ENCODE measurements at regions not wholly inside any gene's neighbourhood (a gene's known extent, or its start where the extent isn't known, plus 50 kb on each side); places are given as distances from the start of the nearest gene placed in this dataset.

DNA sequence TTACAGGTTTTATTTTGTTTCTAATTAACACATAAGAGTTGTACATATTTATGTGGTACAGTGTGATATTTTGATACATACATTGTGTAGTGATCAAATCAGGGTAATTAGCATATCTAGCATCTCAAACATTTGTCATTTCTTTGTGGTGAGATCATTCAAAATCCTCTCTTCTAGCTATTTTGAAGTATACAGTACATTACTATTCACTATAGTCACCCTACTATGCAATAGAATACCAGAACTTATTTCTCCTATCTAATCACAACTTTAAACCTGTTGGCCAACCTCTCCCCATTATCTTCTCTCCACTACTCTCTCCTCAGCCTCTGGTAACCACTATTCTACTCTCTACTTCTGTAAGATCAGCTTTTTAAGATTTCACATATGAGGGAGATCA is 325.8 kb downstream of the CYP26B1 start:
- no peak overlapping the region for H2AFZ ChIP-seq (ENCODE audit: low read depth, low read length, severe bottlenecking)
- no peaks in the 10 kb centered on the region for H3K9me2 ChIP-seq (replicated peaks; ENCODE audit: insufficient read depth, low read length)
- no peaks in the 10 kb centered on the region for H3F3A ChIP-seq (ENCODE audit: insufficient read depth)
- H3K4me2 ChIP-seq (ENCODE audit: low read depth, low read length, poor library complexity, severe bottlenecking) = no peak overlapping the region
- no peak overlapping the region for H3K4me3 ChIP-seq (ENCODE audit: insufficient read depth, low read length, poor library complexity, severe bottlenecking)
- no peak overlapping the region for H3K9ac ChIP-seq (ENCODE audit: low read length)
- no peak overlapping the region for H3K27ac ChIP-seq (ENCODE audit: low read depth, low read length)
- H4K20me1 ChIP-seq (ENCODE audit: low read depth, low read length) = no peaks in the 10 kb centered on the region
- H3K9me3 ChIP-seq (ENCODE audit: insufficient read depth, low read length) = peaks cover 4% of the 10 kb centered on the region; the same call in 1 of the 2 replicates
- H3K27me3 ChIP-seq (ENCODE audit: low read length) = no peaks in the 10 kb centered on the region; the same call in 1 of the 2 replicates
- TF ChIP-seq EZH2phosphoT487 (conservative IDR thresholded peaks at IDR 0.05; ENCODE audit: low read length) (no peak), CTCF (IDR thresholded peaks at IDR 0.05; ENCODE audit: insufficient read depth, low read length, poor library complexity, severe bottlenecking) (no peak)
- no peaks in the 10 kb centered on the region for H3K36me3 ChIP-seq (ENCODE audit: low read length)
- no peaks in the 10 kb centered on the region for H3K79me2 ChIP-seq (ENCODE audit: insufficient read depth, low read length)

DNA sequence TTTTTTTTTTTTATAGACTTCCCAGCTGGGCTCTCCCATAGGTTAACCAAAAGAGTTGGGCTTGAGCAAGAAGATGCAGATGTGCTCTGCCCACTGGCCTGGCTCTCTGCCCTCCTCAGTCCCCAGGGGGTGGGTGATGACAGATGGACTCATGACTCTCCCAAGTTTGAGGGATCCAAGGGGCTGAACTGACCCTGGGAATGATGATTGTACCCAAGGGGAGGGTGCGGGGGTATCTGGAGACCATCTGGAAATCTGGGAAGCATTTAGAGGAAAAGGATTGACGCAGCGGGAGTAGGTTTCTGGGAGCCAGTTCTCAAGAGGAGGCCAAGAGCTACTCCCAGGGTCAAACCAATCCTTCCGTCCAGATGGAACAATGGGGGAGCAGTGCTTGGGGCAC is 330.8 kb downstream of the CYP26B1 start:
- Histone ChIP-seq H3K4me3 (ENCODE audit: insufficient read depth, low read length, poor library complexity, severe bottlenecking) (no peak overlapping the region), H3K36me3 (ENCODE audit: low read length) (no peaks in the 10 kb centered on the region), H3F3A (ENCODE audit: insufficient read depth) (no peaks in the 10 kb centered on the region), H3K9me3 (ENCODE audit: insufficient read depth, low read length) (no peaks in the 10 kb centered on the region), H3K9ac (ENCODE audit: low read length) (no peak overlapping the region), H3K27me3 (ENCODE audit: low read length) (no peaks in the 10 kb centered on the region), H3K27ac (ENCODE audit: low read depth, low read length) (no peak overlapping the region), H3K9me2 (replicated peaks; ENCODE audit: insufficient read depth, low read length) (no peaks in the 10 kb centered on the region), H3K4me2 (ENCODE audit: low read depth, low read length, poor library complexity, severe bottlenecking) (no peak overlapping the region), H4K20me1 (ENCODE audit: low read depth, low read length) (no peaks in the 10 kb centered on the region), H3K79me2 (ENCODE audit: insufficient read depth, low read length) (no peaks in the 10 kb centered on the region), H2AFZ (ENCODE audit: low read depth, low read length, severe bottlenecking) (no peak overlapping the region)
- TF ChIP-seq CTCF (IDR thresholded peaks at IDR 0.05; ENCODE audit: insufficient read depth, low read length, poor library complexity, severe bottlenecking) (no peak), EZH2phosphoT487 (conservative IDR thresholded peaks at IDR 0.05; ENCODE audit: low read length) (no peak)

DNA sequence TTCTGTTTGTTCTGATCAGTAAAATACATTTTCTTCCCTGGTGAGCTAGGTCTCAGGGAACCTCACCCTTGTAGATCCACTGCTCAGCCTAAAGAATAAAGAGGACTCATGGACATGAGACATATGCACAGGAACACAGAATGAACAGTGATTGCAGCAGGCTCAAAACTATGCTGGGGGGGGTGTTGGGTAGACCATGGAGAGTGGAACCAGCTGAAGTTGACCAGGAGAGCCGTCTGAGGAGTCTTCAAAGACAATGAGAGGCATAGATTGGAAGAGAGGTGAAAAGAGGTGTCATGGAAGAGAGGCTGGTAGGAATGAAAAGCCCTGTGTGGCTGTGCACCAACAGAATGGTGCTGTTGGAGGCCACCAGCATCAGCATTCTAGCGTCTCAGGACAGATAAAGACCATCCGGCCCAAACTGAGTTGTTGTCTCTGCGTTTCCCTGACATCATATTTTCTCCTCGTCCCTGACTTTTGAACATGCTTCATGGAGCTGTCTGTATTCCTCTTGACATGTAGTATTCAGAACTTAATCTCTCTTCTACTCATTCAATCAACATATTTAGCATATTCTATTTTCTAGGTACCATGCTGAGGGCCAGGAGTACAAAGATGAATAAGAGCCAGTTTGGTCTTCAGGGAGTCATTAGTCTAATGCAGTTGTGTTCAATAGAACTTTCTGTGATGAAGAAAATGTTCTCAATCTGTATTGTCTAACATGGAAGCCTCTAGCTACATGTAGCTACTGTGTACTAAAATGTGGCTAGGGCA is 331.8 kb downstream of the CYP26B1 start:
- H3K9me3 ChIP-seq (ENCODE audit: insufficient read depth, low read length) = no peaks in the 10 kb centered on the region
- H3K79me2 ChIP-seq (ENCODE audit: insufficient read depth, low read length) = no peaks in the 10 kb centered on the region
- H3K4me3 ChIP-seq (ENCODE audit: insufficient read depth, low read length, poor library complexity, severe bottlenecking) = no peak overlapping the region
- H3K4me2 ChIP-seq (ENCODE audit: low read depth, low read length, poor library complexity, severe bottlenecking) = no peak overlapping the region
- no peaks in the 10 kb centered on the region for H4K20me1 ChIP-seq (ENCODE audit: low read depth, low read length)
- no peaks in the 10 kb centered on the region for H3K27me3 ChIP-seq (ENCODE audit: low read length)
- H2AFZ ChIP-seq (ENCODE audit: low read depth, low read length, severe bottlenecking) = no peak overlapping the region
- TF ChIP-seq CTCF (IDR thresholded peaks at IDR 0.05; ENCODE audit: insufficient read depth, low read length, poor library complexity, severe bottlenecking) = no peak
- H3K27ac ChIP-seq (ENCODE audit: low read depth, low read length) = no peak overlapping the region
- H3F3A ChIP-seq (ENCODE audit: insufficient read depth) = no peaks in the 10 kb centered on the region
- H3K9me2 ChIP-seq (replicated peaks; ENCODE audit: insufficient read depth, low read length) = no peaks in the 10 kb centered on the region
- H3K9ac ChIP-seq (ENCODE audit: low read length) = no peak overlapping the region
- H3K36me3 ChIP-seq (ENCODE audit: low read length) = no peaks in the 10 kb centered on the region
